Testis (tissue), 2 donors: ENCODE measurements at regions not wholly inside any gene's neighbourhood (a gene's known extent, or its start where the extent isn't known, plus 50 kb on each side); places are given as distances from the start of the nearest gene placed in this dataset.

Experiments used
- CTCF ChIP-seq, 3 experiments: fragments of 450-650 bp in 2 of 3; fragments of 200-600 bp in 1 of 3; sonication (generic) in 1 of 3; IDR thresholded peaks; one replicate each; pipeline ENCODE4 v1.5.1; 2016 to 2019; ENCODE audit warnings: antibody characterized with exemption in 3 of 3, mild to moderate bottlenecking in 2 of 3, moderate library complexity in 1 of 3
- POLR2A ChIP-seq: fragments of 450-650 bp; IDR thresholded peaks from one replicate; pipeline ENCODE4 v1.6.1; 2017; ENCODE audit warnings: antibody characterized with exemption, mild to moderate bottlenecking, moderate library complexity

DNA sequence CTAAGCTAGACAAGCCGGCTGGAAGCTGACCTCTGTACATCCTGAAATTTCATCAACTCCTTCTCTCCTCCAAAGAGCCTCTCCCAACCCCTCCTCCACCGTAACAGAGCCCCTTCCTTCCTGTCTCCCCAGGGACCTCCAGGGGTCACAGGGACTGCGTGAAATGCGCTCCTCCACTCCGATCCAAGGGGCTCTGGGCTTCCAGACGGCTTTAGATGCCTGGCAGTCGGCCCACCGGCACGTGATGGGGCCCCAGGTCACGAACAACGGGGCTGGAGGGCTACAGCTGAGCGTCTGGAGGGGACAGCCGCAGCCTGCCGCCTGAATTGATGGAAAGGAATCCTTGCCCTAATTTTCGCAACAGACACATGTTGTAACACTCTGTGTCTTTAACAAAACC, 264.1 kb downstream of the MN1 start:
- TF ChIP-seq CTCF (IDR thresholded peaks at IDR 0.05) (no peak), POLR2A (no peak)
